Mammary epithelial cell (primary cell): ENCODE measurements at regions not wholly inside any gene's neighbourhood (a gene's known extent, or its start where the extent isn't known, plus 50 kb on each side); places are given as distances from the start of the nearest gene placed in this dataset.

Experiments
- EZH2 ChIP-seq: IDR thresholded peaks from 2 replicates; pipeline ENCODE4 v1.6.1; 2012; ENCODE audit warnings: low read length, inconsistent platforms, borderline replicate concordance
- TF ChIP-seq, protein P1 (sequence below), 2 donors: IDR thresholded peaks in 1 of 2; conservative IDR thresholded peaks in 1 of 2; 2 replicates each; pipeline ENCODE4 v1.5.1; 2011 to 2012; ENCODE audit warnings: inconsistent platforms in 2 of 2, low read length in 2 of 2, mild to moderate bottlenecking in 2 of 2, control low read depth in 1 of 2, low read depth in 1 of 2; ENCODE audit not compliant: insufficient read depth in 1 of 2; ENCODE audit errors: extremely low read depth in 1 of 2

DNA sequence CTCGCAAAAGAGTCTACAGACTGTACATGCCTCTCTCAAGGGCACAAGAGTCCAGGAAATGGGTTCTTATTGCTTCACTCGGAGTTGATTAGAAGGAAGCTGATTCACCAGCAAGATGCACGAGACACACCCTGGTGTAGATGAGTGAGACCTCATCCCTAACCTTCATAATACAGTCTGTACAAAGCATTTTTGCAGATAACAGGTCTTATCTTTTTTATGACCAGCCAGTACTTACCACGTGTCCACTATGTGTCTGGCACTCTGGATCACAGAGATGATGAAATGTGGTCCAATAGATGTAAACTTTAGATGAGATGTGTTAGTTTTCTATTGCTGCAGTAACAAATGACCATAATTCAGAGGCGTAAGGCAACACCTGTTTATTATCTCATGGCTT lies 53.4 kb upstream of the PWP1 start:
- TF ChIP-seq, protein P1, sequence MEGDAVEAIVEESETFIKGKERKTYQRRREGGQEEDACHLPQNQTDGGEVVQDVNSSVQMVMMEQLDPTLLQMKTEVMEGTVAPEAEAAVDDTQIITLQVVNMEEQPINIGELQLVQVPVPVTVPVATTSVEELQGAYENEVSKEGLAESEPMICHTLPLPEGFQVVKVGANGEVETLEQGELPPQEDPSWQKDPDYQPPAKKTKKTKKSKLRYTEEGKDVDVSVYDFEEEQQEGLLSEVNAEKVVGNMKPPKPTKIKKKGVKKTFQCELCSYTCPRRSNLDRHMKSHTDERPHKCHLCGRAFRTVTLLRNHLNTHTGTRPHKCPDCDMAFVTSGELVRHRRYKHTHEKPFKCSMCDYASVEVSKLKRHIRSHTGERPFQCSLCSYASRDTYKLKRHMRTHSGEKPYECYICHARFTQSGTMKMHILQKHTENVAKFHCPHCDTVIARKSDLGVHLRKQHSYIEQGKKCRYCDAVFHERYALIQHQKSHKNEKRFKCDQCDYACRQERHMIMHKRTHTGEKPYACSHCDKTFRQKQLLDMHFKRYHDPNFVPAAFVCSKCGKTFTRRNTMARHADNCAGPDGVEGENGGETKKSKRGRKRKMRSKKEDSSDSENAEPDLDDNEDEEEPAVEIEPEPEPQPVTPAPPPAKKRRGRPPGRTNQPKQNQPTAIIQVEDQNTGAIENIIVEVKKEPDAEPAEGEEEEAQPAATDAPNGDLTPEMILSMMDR (conservative IDR thresholded peaks at IDR 0.05 in 1 of 2, IDR thresholded peaks at IDR 0.05 in 1 of 2; ENCODE audit: extremely low read depth in 1 of 2, insufficient read depth in 1 of 2, low read depth in 1 of 2, low read length in 2 of 2), result no peak
- no peak for TF ChIP-seq EZH2
